Karpas-422 (cell line): ENCODE measurements at regions not wholly inside any gene's neighbourhood (a gene's known extent, or its start where the extent isn't known, plus 50 kb on each side); places are given as distances from the start of the nearest gene placed in this dataset.
A peak's percentile ranks its signal among the peaks of the same experiment; 100 is the strongest.

ENCODE experiments used
- DNase-seq: peaks from one replicate; pipeline ENCODE4 v3.0.0-alpha.2; 2015
- H2AFZ ChIP-seq: fragments of 200-600 bp; sonication (generic); 2 replicates; pipeline ENCODE4 v1.6.1; 2014; ENCODE audit warnings: antibody characterized with exemption, low read length, mixed read lengths
- H3K27ac ChIP-seq: fragments of 200-600 bp; sonication (generic); 2 replicates; pipeline ENCODE4 v1.5.1; 2014; ENCODE audit warnings: mild to moderate bottlenecking, low read length, moderate library complexity
- H3K27me3 ChIP-seq: fragments of 200-600 bp; sonication (generic); 2 replicates; pipeline ENCODE4 v1.6.1; 2014; ENCODE audit warnings: low read length, mixed read lengths
- H3K36me3 ChIP-seq: fragments of 200-600 bp; sonication (generic); 2 replicates; pipeline ENCODE4 v1.6.1; 2014; ENCODE audit warnings: low read length, mixed read lengths; ENCODE audit not compliant: insufficient read depth
- H3K4me1 ChIP-seq: fragments of 200-600 bp; sonication (generic); 2 replicates; pipeline ENCODE4 v1.6.1; 2014; ENCODE audit warnings: mild to moderate bottlenecking, low read length, mixed read lengths
- H3K4me2 ChIP-seq: fragments of 200-600 bp; sonication (generic); 2 replicates; pipeline ENCODE4 v1.6.1; 2014; ENCODE audit warnings: low read length, low read depth, mild to moderate bottlenecking; ENCODE audit not compliant: poor library complexity, severe bottlenecking
- H3K4me3 ChIP-seq: fragments of 200-600 bp; sonication (generic); 2 replicates; pipeline ENCODE4 v1.5.1; 2014; ENCODE audit warnings: mild to moderate bottlenecking, antibody characterized with exemption, low read length, mixed read lengths
- H3K79me2 ChIP-seq: fragments of 200-600 bp; sonication (generic); 2 replicates; pipeline ENCODE4 v1.6.1; 2014; ENCODE audit warnings: mild to moderate bottlenecking, low read length, mixed read lengths
- H3K9ac ChIP-seq: fragments of 200-600 bp; sonication (generic); 2 replicates; pipeline ENCODE4 v1.6.0; 2014; ENCODE audit warnings: low read length
- H3K9me2 ChIP-seq: fragments of 200-600 bp; sonication (generic), shearing (Covaris generic); replicated peaks from 2 replicates; pipeline ENCODE4 v1.6.0; 2014; ENCODE audit warnings: mild to moderate bottlenecking, low read length, moderate library complexity; ENCODE audit not compliant: insufficient read depth
- H3K9me3 ChIP-seq: fragments of 300-700, 200-600 bp; sonication (generic); 2 replicates; pipeline ENCODE4 v1.6.1; 2014; ENCODE audit warnings: low read length, mixed read lengths
- H4K20me1 ChIP-seq: fragments of 200-600 bp; sonication (generic); 2 replicates; pipeline ENCODE4 v1.6.1; 2014; ENCODE audit warnings: mild to moderate bottlenecking, antibody characterized with exemption, low read length, low read depth; ENCODE audit not compliant: insufficient read depth

- no peaks in the 10 kb centered on the region for H3K4me1 ChIP-seq
- DNase-seq, result no peak
- H3K9ac ChIP-seq, result no peak overlapping the region
- H4K20me1 ChIP-seq, result no peaks in the 10 kb centered on the region
- H3K36me3 ChIP-seq, result no peaks in the 10 kb centered on the region
- no peaks in the 10 kb centered on the region for H3K79me2 ChIP-seq
- no peak overlapping the region for H3K4me3 ChIP-seq
- no peaks in the 10 kb centered on the region for H3K9me3 ChIP-seq
- H3K27ac ChIP-seq, result no peak overlapping the region
- H3K27me3 ChIP-seq, result no peaks in the 10 kb centered on the region
- no peak overlapping the region for H2AFZ ChIP-seq
- no peak overlapping the region for H3K4me2 ChIP-seq
- H3K9me2 ChIP-seq, result no peaks in the 10 kb centered on the region
These were observed 731.8 kb downstream of the FGF9 start for GRCh38 chr13:22402682-22403081.

DNA sequence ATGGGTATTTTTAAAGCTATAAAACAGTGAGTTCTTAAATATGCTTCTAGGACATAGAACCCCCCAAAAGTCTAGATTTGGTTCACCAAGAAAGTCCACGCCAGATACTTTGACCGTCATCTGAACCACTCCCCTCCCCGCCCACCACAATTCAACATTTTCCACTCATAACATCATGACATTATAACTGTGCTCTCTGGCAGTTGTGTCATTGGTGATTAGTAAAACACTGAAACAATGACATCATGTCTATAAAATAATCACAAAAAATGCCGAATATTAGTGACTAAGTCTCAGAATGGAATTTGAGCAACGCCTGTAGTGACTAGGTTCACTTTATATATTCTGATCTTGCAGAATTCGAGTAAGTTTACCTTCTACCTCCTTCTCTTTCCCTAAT is 732.3 kb downstream of the FGF9 start:
- H2AFZ ChIP-seq, result no peak overlapping the region
- no peaks in the 10 kb centered on the region for H3K79me2 ChIP-seq
- H3K9me3 ChIP-seq, result no peaks in the 10 kb centered on the region
- no peak overlapping the region for H3K4me2 ChIP-seq
- H4K20me1 ChIP-seq, result no peaks in the 10 kb centered on the region
- no peak for DNase-seq
- H3K27me3 ChIP-seq, result no peaks in the 10 kb centered on the region
- no peak overlapping the region for H3K4me3 ChIP-seq
- no peaks in the 10 kb centered on the region for H3K4me1 ChIP-seq
- H3K36me3 ChIP-seq, result no peaks in the 10 kb centered on the region
- H3K27ac ChIP-seq, result no peak overlapping the region
- no peaks in the 10 kb centered on the region for H3K9me2 ChIP-seq
- no peak overlapping the region for H3K9ac ChIP-seq

- H3K36me3 ChIP-seq, result no peaks in the 10 kb centered on the region
- no peak overlapping the region for H3K9ac ChIP-seq
- H3K4me2 ChIP-seq, result no peak overlapping the region
- H3K4me1 ChIP-seq, result no peaks in the 10 kb centered on the region
- H3K4me3 ChIP-seq, result no peak overlapping the region
- no peak overlapping the region for H2AFZ ChIP-seq
- H3K27me3 ChIP-seq, result no peaks in the 10 kb centered on the region
- H3K79me2 ChIP-seq, result no peaks in the 10 kb centered on the region
- no peak overlapping the region for H3K27ac ChIP-seq
- no peaks in the 10 kb centered on the region for H4K20me1 ChIP-seq
- no peaks in the 10 kb centered on the region; the same call in 1 of the 2 replicates for H3K9me3 ChIP-seq
- no peak for DNase-seq
- no peaks in the 10 kb centered on the region for H3K9me2 ChIP-seq
These were observed 735.0 kb downstream of the FGF9 start for GRCh38 chr13:22405891-22406290.

GRCh38 chr13:22412452-22412851 is 741.6 kb downstream of the FGF9 start:
- Histone ChIP-seq H3K4me1 (no peaks in the 10 kb centered on the region), H3K9ac (no peak overlapping the region), H2AFZ (no peak overlapping the region), H3K36me3 (no peaks in the 10 kb centered on the region), H3K79me2 (no peaks in the 10 kb centered on the region), H3K4me2 (no peak overlapping the region), H3K27ac (no peak overlapping the region), H3K4me3 (no peak overlapping the region), H3K27me3 (no peaks in the 10 kb centered on the region), H3K9me2 (no peaks in the 10 kb centered on the region), H3K9me3 (peaks cover 20% of the 10 kb centered on the region), H4K20me1 (no peaks in the 10 kb centered on the region)
- DNase-seq, result no peak

GRCh38 chr13:22422023-22422422 is 751.1 kb downstream of the FGF9 start:
- Histone ChIP-seq H3K4me3 (no peak overlapping the region), H3K9me3 (no peaks in the 10 kb centered on the region), H3K36me3 (no peaks in the 10 kb centered on the region), H2AFZ (no peak overlapping the region), H3K27me3 (no peaks in the 10 kb centered on the region), H3K4me2 (no peak overlapping the region), H3K4me1 (no peaks in the 10 kb centered on the region), H3K27ac (no peak overlapping the region), H3K9me2 (no peaks in the 10 kb centered on the region), H3K9ac (no peak overlapping the region), H4K20me1 (no peaks in the 10 kb centered on the region), H3K79me2 (no peaks in the 10 kb centered on the region)
- DNase-seq, result no peak

DNA sequence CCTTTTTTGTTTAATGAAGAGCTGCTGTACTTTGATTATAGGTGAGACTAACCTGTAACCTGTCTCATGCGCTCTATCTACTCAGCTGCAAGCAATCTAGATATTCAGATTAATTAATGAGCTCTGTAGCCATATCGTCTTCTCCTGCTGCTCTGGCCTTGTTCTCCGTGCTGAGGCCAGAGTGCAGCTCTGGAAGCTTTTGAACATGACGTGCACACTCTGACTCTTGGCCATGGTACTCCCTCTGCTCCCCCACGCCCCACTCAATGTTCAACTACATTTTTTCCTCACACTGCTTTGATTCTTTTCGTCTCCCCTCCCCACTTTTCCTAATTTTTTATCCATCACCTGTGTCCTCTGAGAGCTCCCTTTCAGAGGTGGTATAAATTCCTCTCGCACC is 751.8 kb downstream of the FGF9 start:
- no peak overlapping the region for H3K4me2 ChIP-seq
- no peak for DNase-seq

GRCh38 chr13:22423261-22423660 is 752.4 kb downstream of the FGF9 start:
- H3K4me3 ChIP-seq, result no peak overlapping the region

More for the DNA sequence above, 751.8 kb downstream of the FGF9 start:
- no peaks in the 10 kb centered on the region for H3K79me2 ChIP-seq
- no peaks in the 10 kb centered on the region for H3K4me1 ChIP-seq
- H3K9ac ChIP-seq, result no peak overlapping the region
- H3K9me2 ChIP-seq, result no peaks in the 10 kb centered on the region
- no peaks in the 10 kb centered on the region for H3K27me3 ChIP-seq
- H3K4me3 ChIP-seq, result no peak overlapping the region
- no peaks in the 10 kb centered on the region for H3K36me3 ChIP-seq
- no peak overlapping the region for H3K27ac ChIP-seq
- no peaks in the 10 kb centered on the region for H3K9me3 ChIP-seq
- H2AFZ ChIP-seq, result no peak overlapping the region
- no peaks in the 10 kb centered on the region for H4K20me1 ChIP-seq

DNA sequence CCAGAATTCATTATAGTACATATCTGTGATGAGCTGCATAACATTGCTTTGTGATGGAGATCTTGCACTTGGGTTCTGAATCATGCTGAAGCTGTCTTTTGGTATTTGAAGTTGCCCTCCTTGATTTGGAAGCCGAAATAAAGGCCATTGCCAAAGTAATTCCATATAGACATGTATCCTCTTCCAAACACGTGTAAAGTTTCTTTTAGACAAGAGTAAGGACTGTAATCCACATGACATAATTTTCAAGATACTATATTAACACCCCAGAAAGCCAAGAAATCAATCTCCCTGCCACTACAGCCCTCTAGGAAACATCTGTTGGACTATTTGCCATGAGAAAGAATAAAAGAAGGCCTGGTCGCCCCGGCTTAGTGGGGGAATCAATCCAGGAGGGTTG is 754.2 kb downstream of the FGF9 start:
- no peak overlapping the region for H3K27ac ChIP-seq
- H3K9ac ChIP-seq, result no peak overlapping the region
- no peaks in the 10 kb centered on the region for H4K20me1 ChIP-seq
- no peaks in the 10 kb centered on the region for H3K9me3 ChIP-seq
- no peaks in the 10 kb centered on the region for H3K79me2 ChIP-seq
- no peak overlapping the region for H3K4me3 ChIP-seq
- H3K27me3 ChIP-seq, result no peaks in the 10 kb centered on the region
- H3K9me2 ChIP-seq, result no peaks in the 10 kb centered on the region
- H2AFZ ChIP-seq, result no peak overlapping the region
- H3K36me3 ChIP-seq, result no peaks in the 10 kb centered on the region
- H3K4me2 ChIP-seq, result no peak overlapping the region
- no peaks in the 10 kb centered on the region for H3K4me1 ChIP-seq
- no peak for DNase-seq

More at GRCh38 chr13:22423261-22423660, 752.4 kb downstream of the FGF9 start:
- no peaks in the 10 kb centered on the region for H4K20me1 ChIP-seq
- H2AFZ ChIP-seq, result no peak overlapping the region
- no peak for DNase-seq
- H3K36me3 ChIP-seq, result no peaks in the 10 kb centered on the region
- no peaks in the 10 kb centered on the region for H3K79me2 ChIP-seq
- no peaks in the 10 kb centered on the region for H3K9me2 ChIP-seq
- no peaks in the 10 kb centered on the region for H3K27me3 ChIP-seq
- H3K27ac ChIP-seq, result no peak overlapping the region
- H3K9me3 ChIP-seq, result no peaks in the 10 kb centered on the region
- H3K9ac ChIP-seq, result no peak overlapping the region
- no peak overlapping the region for H3K4me2 ChIP-seq
- H3K4me1 ChIP-seq, result no peaks in the 10 kb centered on the region

- H3K36me3 ChIP-seq, result no peaks in the 10 kb centered on the region
- H3K9ac ChIP-seq, result no peak overlapping the region
- H4K20me1 ChIP-seq, result no peaks in the 10 kb centered on the region
- peak; percentile 21 for DNase-seq
- H3K27ac ChIP-seq, result no peak overlapping the region
- H3K9me2 ChIP-seq, result no peaks in the 10 kb centered on the region
- H3K79me2 ChIP-seq, result no peaks in the 10 kb centered on the region
- no peaks in the 10 kb centered on the region for H3K27me3 ChIP-seq
- no peak overlapping the region for H3K4me2 ChIP-seq
- no peak overlapping the region for H2AFZ ChIP-seq
- H3K9me3 ChIP-seq, result no peaks in the 10 kb centered on the region
- H3K4me3 ChIP-seq, result no peak overlapping the region
- H3K4me1 ChIP-seq, result no peaks in the 10 kb centered on the region
These were observed 753.7 kb upstream of the SGCG start for GRCh38 chr13:22427066-22427465.
